ENCODE measurements at regions not wholly inside any gene's neighbourhood (a gene's known extent, or its start where the extent isn't known, plus 50 kb on each side); places are given as distances from the start of the nearest gene placed in this dataset.

- no peak overlapping the region for H3K27ac Mint-ChIP-seq
- no peak overlapping the region for H3K4ac ChIP-seq (ENCODE audit: low read depth, low read length)
- 0 out of 2 replicates have a peak, but pooled peaks cover 2% of the 10 kb centered on the region for H3K4me1 ChIP-seq (ENCODE audit: insufficient read depth, low read length)
- H3K79me1 ChIP-seq (ENCODE audit: insufficient read depth, low read depth, low read length, poor library complexity, severe bottlenecking) = no peaks in the 10 kb centered on the region
- H2AK5ac ChIP-seq (ENCODE audit: insufficient read length, low read length) = no peak overlapping the region
- no peak overlapping the region for H3T11ph ChIP-seq (ENCODE audit: low read length)
- no peak overlapping the region for H3K4me2 ChIP-seq (ENCODE audit: insufficient read depth, insufficient read length, low read length)
- DNase-seq = no peak
- no peak overlapping the region for H3K14ac ChIP-seq (ENCODE audit: insufficient read depth, low read length)
- H3K23ac ChIP-seq (ENCODE audit: insufficient read length, low read depth, low read length) = no peak overlapping the region
- H2BK12ac ChIP-seq (ENCODE audit: insufficient read length, low read depth, low read length) = no peak overlapping the region
- H3K9ac ChIP-seq (ENCODE audit: extremely low read depth, insufficient read length, low read length) = no peak overlapping the region
- no peaks in the 10 kb centered on the region for H4K20me1 ChIP-seq (ENCODE audit: control insufficient read depth, insufficient read depth, insufficient read length)
- no peak overlapping the region for H2BK15ac ChIP-seq (ENCODE audit: low read depth, low read length)
- H2AFZ ChIP-seq (ENCODE audit: low read length) = no peak overlapping the region
- no peaks in the 10 kb centered on the region for H3K36me3 Mint-ChIP-seq (ENCODE audit: insufficient read depth in 1 of 3, low read depth in 3 of 3)
- H2BK5ac ChIP-seq (ENCODE audit: insufficient read length, low read length) = no peak overlapping the region
- H3K4me1 Mint-ChIP-seq = peaks cover 9 to 13% of the 10 kb centered on the region in 2 experiments
- H3K23me2 ChIP-seq (ENCODE audit: insufficient read length, low read depth, low read length, poor library complexity, severe bottlenecking) = no peaks in the 10 kb centered on the region
- no peak overlapping the region for H2BK20ac ChIP-seq (ENCODE audit: low read depth, low read length, poor library complexity, severe bottlenecking)
- no peaks in the 10 kb centered on the region; a peak in 1 of 5 replicates for H3K9me3 Mint-ChIP-seq
- TF ChIP-seq CTCF (conservative IDR thresholded peaks at IDR 0.05) = no peak
- H4K91ac ChIP-seq (ENCODE audit: insufficient read length, low read depth, low read length) = no peak overlapping the region
- no peak overlapping the region for H4K8ac ChIP-seq (replicated peaks; ENCODE audit: insufficient read length, low read depth, low read length)
- no peak overlapping the region for H2BK120ac ChIP-seq (ENCODE audit: low read depth, low read length, poor library complexity, severe bottlenecking)
- no peak overlapping the region for H3K4me3 Mint-ChIP-seq
- no peaks in the 10 kb centered on the region for H3K9me3 ChIP-seq (ENCODE audit: control insufficient read depth, low read depth, low read length)
- H4K5ac ChIP-seq (ENCODE audit: insufficient read length, low read depth, low read length) = no peak overlapping the region
- no peaks in the 10 kb centered on the region; the same call in 1 of the 2 replicates for H3K27me3 Mint-ChIP-seq (ENCODE audit: low read depth)
- no peak overlapping the region for H3K18ac ChIP-seq (ENCODE audit: insufficient read length, low read depth, low read length)
- H3K56ac ChIP-seq (ENCODE audit: insufficient read length, low read depth, low read length) = no peak overlapping the region
- no peaks in the 10 kb centered on the region for H3K27me3 ChIP-seq (ENCODE audit: insufficient read depth, low read length)
- H3K27ac ChIP-seq (ENCODE audit: insufficient read length, low read depth, low read length) = no peak overlapping the region
- 0 out of 2 replicates have a peak, but pooled peaks cover 1% of the 10 kb centered on the region for H3K79me2 ChIP-seq (ENCODE audit: insufficient read depth, low read length)
- no CpG with 5 or more reads among the region's 6 CpGs for WGBS (ENCODE audit: extremely low coverage, insufficient read length, low lambda C conversion rate)
These were observed 186.0 kb upstream of the NFIB start for GRCh38 chr9:14499976-14500375.
